Mesothelial cell of epicardium (in vitro differentiated cells): ENCODE measurements at regions not wholly inside any gene's neighbourhood (a gene's known extent, or its start where the extent isn't known, plus 50 kb on each side); places are given as distances from the start of the nearest gene placed in this dataset.

Source experiments
- DNase-seq, 2 experiments: peaks; one replicate each; pipeline ENCODE4 v3.0.0; 2021; ENCODE audit warnings: low spot score in 2 of 2; ENCODE audit not compliant: unreplicated experiment in 2 of 2
- H3K27ac Mint-ChIP-seq: 2 replicates; pipeline ENCODE4 v1.8.0; 2021; ENCODE audit warnings: mixed read lengths
- H3K27me3 Mint-ChIP-seq: 2 replicates; pipeline ENCODE4 v1.8.0; 2021; ENCODE audit warnings: low read depth, mixed read lengths
- H3K36me3 Mint-ChIP-seq: 2 replicates; pipeline ENCODE4 v1.8.0; 2021; ENCODE audit warnings: mixed read lengths
- H3K4me1 Mint-ChIP-seq: 2 replicates; pipeline ENCODE4 v1.8.0; 2021; ENCODE audit warnings: mixed read lengths
- H3K4me3 Mint-ChIP-seq: 2 replicates; pipeline ENCODE4 v1.8.0; 2021; ENCODE audit warnings: mild to moderate bottlenecking, moderate library complexity, mixed read lengths
- H3K9me3 Mint-ChIP-seq: 2 replicates; pipeline ENCODE4 v1.8.0; 2021; ENCODE audit warnings: mixed read lengths
- CTCF ChIP-seq: fragments of 200-600 bp; sonication (generic); IDR thresholded peaks from one replicate; pipeline ENCODE4 v1.5.0; 2021; ENCODE audit warnings: antibody characterized with exemption; ENCODE audit not compliant: unreplicated experiment

DNA sequence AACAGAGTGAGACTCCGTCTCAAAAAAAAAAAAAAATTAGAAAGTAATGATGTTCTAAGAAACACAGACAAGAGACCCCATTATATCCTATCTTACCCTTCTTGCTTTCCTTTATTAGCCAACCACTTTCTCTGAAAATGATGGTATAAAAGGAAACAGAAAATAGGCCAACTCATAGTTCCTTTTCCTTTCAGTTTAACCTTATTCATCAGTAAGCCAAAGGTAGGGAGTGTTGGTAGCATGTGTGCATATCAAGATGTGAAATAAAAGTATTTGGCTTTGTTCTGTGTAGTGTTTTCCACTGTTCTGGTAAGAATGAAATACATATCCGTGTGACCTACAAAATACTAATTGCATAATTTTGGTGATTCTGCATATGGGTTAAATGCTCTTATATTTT, 266.6 kb downstream of the ZNF674 start:
- no peaks in the 10 kb centered on the region for H3K27me3 Mint-ChIP-seq
- no peak overlapping the region for H3K27ac Mint-ChIP-seq
- no peak for TF ChIP-seq CTCF
- H3K4me3 Mint-ChIP-seq, result no peak overlapping the region
- H3K4me1 Mint-ChIP-seq, result peaks cover 3% of the 10 kb centered on the region
- H3K9me3 Mint-ChIP-seq, result peaks cover 20% of the 10 kb centered on the region
- peaks cover 4% of the 10 kb centered on the region for H3K36me3 Mint-ChIP-seq
- no peak for DNase-seq

DNA sequence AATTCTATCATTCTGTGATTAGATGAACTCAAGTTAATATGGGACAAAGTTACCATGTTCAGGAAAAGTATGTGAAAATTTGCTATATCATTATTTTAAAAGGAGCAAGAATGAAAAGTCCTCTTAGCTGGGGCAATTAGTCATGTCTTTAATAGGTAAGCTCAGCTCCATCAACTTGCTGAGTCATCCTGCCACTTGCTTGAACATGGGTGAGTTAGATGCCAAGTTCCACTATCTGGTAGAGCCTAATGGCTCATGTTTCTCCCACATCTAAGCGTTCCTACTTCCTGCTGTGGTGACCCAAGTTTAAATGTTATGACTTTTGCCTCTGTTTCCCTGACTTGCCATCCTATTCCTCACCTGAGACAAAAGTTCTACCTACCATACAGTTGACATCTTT, 276.8 kb downstream of the ZNF674 start:
- DNase-seq, result no peak
- TF ChIP-seq CTCF, result no peak
- no peaks in the 10 kb centered on the region for H3K27me3 Mint-ChIP-seq
- H3K4me1 Mint-ChIP-seq, result no peaks in the 10 kb centered on the region
- H3K4me3 Mint-ChIP-seq, result no peak overlapping the region
- H3K9me3 Mint-ChIP-seq, result peaks cover 19% of the 10 kb centered on the region
- no peak overlapping the region for H3K27ac Mint-ChIP-seq
- H3K36me3 Mint-ChIP-seq, result no peaks in the 10 kb centered on the region

- Mint-ChIP-seq H3K36me3 (no peaks in the 10 kb centered on the region), H3K4me1 (peaks cover 9% of the 10 kb centered on the region), H3K4me3 (no peak overlapping the region), H3K27ac (no peak overlapping the region), H3K9me3 (peaks cover 7% of the 10 kb centered on the region), H3K27me3 (no peaks in the 10 kb centered on the region)
- no peak for DNase-seq
- no peak for TF ChIP-seq CTCF
Measured at GRCh38 chrX:46263494-46263893, 281.7 kb downstream of the ZNF674 start.

GRCh38 chrX:46262304-46262703, 282.9 kb downstream of the ZNF674 start:
- Mint-ChIP-seq H3K27me3 (no peaks in the 10 kb centered on the region), H3K4me3 (no peak overlapping the region), H3K9me3 (peaks cover 8% of the 10 kb centered on the region), H3K36me3 (no peaks in the 10 kb centered on the region), H3K4me1 (peaks cover 9% of the 10 kb centered on the region), H3K27ac (no peak overlapping the region)
- no peak for DNase-seq
- TF ChIP-seq CTCF, result no peak

DNA sequence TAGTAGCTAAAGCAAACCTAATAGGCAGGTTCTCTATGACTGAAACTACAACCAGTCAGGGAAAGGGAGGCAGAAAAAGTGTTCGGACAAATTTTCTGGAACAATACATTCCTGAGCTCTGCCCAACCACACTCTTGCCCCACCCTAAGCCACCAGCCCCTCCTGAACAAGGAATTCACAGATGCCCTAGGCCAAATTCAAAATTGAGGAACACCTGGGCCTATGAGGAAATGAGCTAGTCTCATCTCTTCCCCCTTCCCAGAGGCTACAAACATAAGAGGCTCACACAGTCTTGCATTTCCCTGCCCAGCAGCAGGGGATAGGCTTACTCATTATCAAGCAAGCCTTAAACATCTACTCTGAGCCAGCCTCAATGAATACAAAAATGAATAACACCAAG, 284.7 kb downstream of the ZNF674 start:
- no peaks in the 10 kb centered on the region for H3K27me3 Mint-ChIP-seq
- no peaks in the 10 kb centered on the region for H3K36me3 Mint-ChIP-seq
- no peak overlapping the region for H3K27ac Mint-ChIP-seq
- H3K9me3 Mint-ChIP-seq, result peaks cover 16% of the 10 kb centered on the region
- DNase-seq, result no peak
- H3K4me1 Mint-ChIP-seq, result peaks cover 10% of the 10 kb centered on the region
- H3K4me3 Mint-ChIP-seq, result no peak overlapping the region
- no peak for TF ChIP-seq CTCF

- no peak overlapping the region for H3K27ac Mint-ChIP-seq
- TF ChIP-seq CTCF, result no peak
Measured at GRCh38 chrX:46258356-46258755, 286.9 kb downstream of the ZNF674 start.

More at GRCh38 chrX:46258356-46258755, 286.9 kb downstream of the ZNF674 start:
- no peaks in the 10 kb centered on the region for H3K27me3 Mint-ChIP-seq
- H3K9me3 Mint-ChIP-seq, result peaks cover 22% of the 10 kb centered on the region
- peaks cover 29% of the 10 kb centered on the region for H3K4me1 Mint-ChIP-seq
- no peak for DNase-seq
- no peaks in the 10 kb centered on the region for H3K36me3 Mint-ChIP-seq
- H3K4me3 Mint-ChIP-seq, result no peak overlapping the region
